CD4-positive, alpha-beta T cell treated with Interleukin-6 for 4 hours (primary cell): ENCODE measurements at regions not wholly inside any gene's neighbourhood (a gene's known extent, or its start where the extent isn't known, plus 50 kb on each side); places are given as distances from the start of the nearest gene placed in this dataset.

ENCODE experiments used
- DNase-seq: peaks from one replicate; pipeline ENCODE4 v3.0.0-alpha.2; 2020; ENCODE audit warnings: mixed read lengths

- no peak for DNase-seq
Observed at GRCh38 chr10:105506262-105506661, 865.2 kb downstream of the SORCS3 start.

GRCh38 chr10:105503714-105504113, 862.6 kb downstream of the SORCS3 start:
- DNase-seq = no peak

- DNase-seq = no peak
Observed at GRCh38 chr10:105502058-105502457, 861.0 kb downstream of the SORCS3 start.

DNA sequence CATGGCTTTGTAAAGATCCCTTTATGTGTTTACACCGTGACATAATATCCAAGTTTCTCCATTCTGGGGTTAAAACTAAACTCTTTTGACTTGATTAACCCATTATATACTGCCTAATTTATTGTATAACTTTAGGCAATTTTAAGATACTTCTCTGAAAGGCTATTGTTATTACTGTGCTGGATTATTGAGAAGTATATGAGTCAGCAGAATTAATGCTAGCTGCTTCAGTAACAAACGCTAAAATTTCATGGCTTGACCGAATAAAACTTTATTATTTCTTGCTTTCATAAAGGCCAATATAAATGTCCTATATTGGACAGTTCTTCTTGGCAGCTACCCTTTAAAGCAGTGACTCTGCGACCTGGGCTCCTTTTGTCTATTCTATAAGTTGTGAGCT, 853.9 kb downstream of the SORCS3 start:
- no peak for DNase-seq

DNA sequence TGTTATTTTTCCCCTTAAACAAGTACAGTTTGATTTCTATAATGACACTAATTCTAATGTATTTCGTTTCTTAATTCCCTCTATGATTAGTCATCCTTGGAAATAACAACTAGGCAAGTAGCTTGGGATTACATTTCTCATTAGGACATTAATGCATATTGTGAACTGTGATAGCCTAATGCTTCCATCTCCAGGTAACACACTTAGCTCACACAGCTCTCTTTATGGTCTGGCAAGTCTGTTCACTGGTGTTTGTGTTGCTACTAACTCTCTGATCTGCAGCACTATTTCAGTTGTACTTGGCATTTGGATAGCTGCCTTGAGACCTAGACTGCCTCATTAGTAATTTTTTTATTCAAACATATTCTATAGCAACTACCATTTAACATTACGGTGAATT, 853.2 kb downstream of the SORCS3 start:
- DNase-seq = no peak

DNA sequence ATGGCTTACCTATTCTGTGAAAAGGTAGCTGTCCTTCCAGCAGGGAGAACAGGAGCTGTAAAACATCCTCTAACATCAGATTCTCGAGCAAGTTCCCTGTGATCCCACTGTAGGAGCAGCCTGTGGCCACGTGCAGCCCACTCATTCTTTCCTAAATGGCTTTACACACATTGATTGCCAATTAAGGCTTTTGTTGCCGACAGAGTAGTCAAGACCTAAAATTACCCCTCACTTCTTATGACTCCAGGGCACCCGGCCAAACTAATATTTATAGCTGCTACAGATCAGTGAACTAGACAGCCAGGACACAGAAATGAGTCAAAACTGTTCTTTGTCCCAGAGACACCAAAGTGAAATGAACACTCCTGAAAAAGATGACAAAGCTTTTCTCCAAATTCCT, 832.1 kb downstream of the SORCS3 start:
- no peak for DNase-seq

DNA sequence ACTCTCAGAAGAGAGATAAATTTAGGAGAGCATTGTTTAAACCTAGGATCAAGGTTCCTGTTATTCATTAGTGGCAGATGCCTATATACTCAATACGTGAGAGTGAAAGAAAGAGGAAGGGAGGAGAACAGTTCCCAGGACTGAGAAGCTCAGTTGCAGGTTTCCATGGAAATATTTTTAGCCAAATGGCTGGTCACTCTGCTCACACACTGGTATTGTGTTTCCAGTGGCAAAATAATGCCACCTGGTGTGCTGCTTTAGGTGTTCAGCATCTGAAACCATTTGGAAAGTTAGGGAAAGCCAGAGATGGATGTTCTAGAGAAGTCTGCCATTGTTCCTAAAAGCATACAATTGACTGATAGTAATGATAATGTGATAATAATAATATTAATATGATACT, 827.7 kb downstream of the SORCS3 start:
- DNase-seq = no peak

GRCh38 chr10:105466521-105466920, 825.4 kb downstream of the SORCS3 start:
- DNase-seq = no peak

DNA sequence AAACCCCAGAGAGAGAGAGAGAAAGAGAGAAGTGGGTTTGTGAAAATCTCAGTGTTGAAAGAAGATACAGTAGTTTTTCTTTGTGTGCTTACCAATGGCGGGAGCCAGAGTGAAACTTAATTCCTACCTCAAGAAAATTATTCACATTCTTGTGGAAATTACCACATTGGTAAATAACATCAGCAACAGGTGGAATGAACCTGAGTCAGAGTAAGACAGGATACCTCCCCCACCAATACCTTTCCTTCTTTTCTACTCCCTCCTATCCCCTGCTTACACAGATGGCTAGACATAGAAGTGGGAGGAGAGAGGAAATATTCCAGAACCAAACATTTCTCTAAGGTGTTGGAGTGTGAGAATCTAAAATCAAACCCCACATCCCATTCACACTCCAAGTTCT, 793.9 kb downstream of the SORCS3 start:
- DNase-seq = no peak

DNA sequence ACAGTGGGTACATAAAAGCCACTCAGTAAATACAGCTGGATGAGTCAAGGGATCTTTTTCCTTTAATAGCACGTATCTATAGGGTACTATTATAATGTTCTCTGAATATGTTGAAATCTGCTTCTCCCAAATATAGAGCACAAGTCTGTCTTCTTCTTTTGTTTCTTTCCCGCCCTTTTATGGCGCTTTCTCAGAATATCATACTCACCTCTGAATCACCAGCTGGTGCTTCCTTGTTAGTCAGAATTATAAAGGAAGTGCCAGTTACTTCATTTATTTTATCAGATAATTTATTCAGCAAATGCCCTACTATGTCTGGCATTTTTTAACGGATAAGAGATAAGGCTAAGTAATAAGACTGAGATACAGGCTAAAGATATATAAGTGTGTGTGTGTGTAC, 772.9 kb downstream of the SORCS3 start:
- DNase-seq = no peak

DNA sequence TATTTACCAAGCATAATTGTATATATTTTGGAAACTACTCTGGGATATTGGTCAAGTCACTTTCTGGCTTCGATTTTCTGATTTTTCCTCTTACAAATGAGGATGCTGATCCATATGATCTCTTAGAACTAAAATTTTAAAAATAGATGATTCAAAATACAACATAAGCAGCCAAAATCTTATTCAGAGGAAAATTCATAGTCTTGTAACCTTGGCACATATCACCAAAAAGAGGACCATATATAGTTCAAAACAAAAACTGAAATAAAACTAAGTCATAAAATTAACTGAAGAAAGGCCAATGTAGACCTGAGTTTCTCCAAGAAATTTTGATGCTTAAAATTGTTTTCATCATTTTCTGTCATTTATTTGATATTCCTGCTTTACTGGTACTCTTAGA, 768.3 kb downstream of the SORCS3 start:
- DNase-seq = no peak

DNA sequence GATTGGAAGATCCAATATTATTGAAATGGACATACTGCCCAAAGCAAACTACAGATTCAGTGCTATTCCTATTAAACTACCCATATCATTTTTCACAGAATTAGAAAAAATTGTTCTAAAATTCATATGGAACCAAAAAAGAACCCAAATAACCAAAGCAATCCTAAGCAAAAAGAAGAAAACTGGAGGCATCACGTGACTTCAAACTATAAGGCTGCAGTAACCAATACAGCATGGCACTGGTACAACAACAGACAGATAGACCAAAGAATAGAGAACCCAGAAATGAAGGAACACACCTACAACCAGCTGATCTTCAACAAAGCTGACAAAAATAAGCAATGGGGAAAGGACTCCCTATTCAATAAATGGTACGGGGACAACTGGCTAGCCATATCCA, 765.4 kb downstream of the SORCS3 start:
- DNase-seq = no peak

DNA sequence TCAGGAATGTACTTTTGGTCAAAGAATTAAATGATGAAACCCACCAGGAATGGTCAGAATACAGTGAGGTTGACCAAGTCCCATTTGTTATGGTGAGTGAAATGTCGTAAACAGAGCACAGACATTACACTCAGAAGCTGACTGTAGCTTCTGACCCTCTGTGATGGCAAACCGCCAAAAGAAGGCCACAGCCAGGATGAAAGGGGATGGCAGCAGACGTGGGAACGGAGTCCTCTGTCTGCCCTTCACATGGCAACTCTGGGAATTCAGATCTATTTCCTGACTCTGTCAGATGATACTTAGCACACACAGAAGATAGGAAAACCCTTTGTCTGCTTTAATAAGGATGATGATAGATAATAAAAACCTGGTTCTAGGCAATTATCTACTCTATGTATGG, 757.1 kb downstream of the SORCS3 start:
- DNase-seq = no peak

GRCh38 chr10:105391670-105392351, 750.7 kb downstream of the SORCS3 start:
- DNase-seq = no peak

- no peak for DNase-seq
Observed at GRCh38 chr10:105387971-105388370, 746.9 kb downstream of the SORCS3 start.

GRCh38 chr10:105383978-105384377, 742.9 kb downstream of the SORCS3 start:
- DNase-seq = no peak

- DNase-seq = no peak
Observed at GRCh38 chr10:105370692-105371091, 729.6 kb downstream of the SORCS3 start.

DNA sequence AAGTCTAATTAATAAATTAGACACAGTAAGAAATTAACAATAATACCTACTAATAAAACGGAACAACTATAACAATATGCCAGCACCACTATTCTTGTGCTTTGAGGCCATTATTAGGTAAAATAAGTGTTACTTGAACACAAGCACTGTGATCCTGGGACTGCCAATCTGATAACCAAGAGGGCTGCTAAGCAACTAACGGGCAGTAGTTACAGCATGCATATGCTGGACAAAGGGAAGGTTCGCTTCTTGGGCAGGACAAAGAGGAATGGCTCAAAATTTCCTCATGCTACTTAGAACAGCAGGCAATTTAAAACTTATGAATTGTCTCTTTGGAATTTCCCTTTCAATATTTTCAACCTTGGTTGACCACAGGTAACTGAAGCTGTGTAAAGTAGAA, 718.6 kb downstream of the SORCS3 start:
- no peak for DNase-seq

DNA sequence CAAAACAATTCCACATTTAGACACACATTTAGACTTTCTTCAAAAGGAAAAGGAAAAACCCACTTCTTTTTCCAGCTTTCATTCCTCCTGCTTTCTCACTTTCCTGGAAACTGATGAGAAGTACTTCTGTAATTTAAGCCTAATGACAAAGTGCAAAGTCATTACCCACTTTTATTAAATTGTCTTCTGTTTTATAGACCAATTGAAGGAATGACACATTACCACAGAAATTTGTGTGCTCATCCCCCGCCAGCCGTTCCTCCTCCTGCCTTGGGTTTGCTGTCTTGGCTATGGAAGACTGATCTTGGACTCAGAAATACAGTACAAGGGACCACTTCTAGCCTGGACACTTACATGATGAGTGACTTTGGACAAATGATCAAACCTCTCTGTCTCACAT, 717.8 kb downstream of the SORCS3 start:
- no peak for DNase-seq

GRCh38 chr10:105356626-105357025, 715.5 kb downstream of the SORCS3 start:
- DNase-seq = no peak

DNA sequence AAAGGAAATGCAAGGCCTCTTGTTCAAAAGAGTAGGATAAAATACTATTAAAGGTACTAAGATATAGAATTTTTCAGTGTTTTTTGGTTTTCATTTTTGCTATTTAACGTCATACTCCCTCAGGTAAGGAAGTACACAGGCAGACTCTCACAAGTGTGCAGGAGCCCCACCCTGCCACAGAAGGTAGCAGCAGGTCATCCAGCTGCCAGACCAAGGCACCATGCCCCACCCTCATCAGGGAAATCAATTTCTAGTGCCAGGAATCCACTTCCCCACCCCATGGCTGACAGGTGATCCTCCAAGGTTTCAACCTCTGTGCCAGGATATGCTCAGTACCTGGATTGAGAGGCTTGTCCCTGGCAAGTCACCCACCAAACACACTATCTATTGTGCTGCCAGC, 712.9 kb downstream of the SORCS3 start:
- DNase-seq = no peak

DNA sequence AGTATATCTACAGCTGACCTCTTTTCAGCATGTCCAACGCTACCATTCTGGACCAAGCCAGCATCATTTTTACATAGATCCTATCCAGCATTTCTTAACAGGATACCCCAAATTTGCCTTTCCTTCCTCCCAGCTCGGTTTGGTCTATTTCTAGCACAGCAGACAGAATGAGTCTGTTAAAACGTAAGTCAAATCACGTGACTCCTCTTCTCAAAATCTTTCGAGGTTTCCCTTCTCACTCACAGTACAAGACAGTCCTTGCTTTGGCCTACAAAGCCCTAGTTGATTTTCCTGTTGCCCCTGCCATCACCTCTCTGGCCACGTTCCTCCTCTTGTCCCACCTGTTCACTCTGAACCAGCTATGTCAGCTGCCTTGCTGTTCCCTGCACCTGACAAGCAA, 711.7 kb downstream of the SORCS3 start:
- DNase-seq = no peak

GRCh38 chr10:105352281-105352680, 711.2 kb downstream of the SORCS3 start:
- DNase-seq = no peak

- no peak for DNase-seq
Observed at GRCh38 chr10:105351187-105351586, 710.1 kb downstream of the SORCS3 start.

DNA sequence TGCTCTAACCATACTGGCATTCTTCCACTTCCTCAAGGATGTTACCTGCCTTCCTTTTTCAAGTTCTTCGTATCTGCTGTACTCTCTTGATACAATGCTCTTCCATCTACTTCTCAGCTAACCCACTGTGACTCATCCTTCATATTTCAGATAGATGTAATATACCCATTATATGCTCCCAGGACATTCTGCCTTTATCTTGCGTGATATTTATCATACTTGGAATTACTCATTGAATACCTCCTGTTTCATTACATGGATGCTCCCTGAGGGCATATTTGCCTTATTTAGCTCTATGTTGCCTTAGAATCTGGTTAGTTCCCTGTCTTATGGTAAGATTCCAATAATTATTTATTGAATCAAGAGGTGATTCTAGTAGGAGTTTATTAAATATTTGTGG, 706.4 kb downstream of the SORCS3 start:
- no peak for DNase-seq

GRCh38 chr10:105342606-105343005, 701.5 kb downstream of the SORCS3 start:
- no peak for DNase-seq
